Heart left ventricle (tissue), 16 donors: ENCODE measurements at regions not wholly inside any gene's neighbourhood (a gene's known extent, or its start where the extent isn't known, plus 50 kb on each side); places are given as distances from the start of the nearest gene placed in this dataset.

Experiments
- ATAC-seq, 4 donors: fragments of 200-7000 bp; cut with Tn5 transposase; one replicate each; pipeline ENCODE4 v1.9.1; 2020 to 2022; ENCODE audit warnings: moderate library complexity in 4 of 4, mild to moderate bottlenecking in 3 of 4, moderate number of reproducible peaks in 1 of 4
- DNase-seq, 5 donors: peaks; one replicate each; pipeline ENCODE4 v3.0.0-alpha.2; 2020
- H3K27ac ChIP-seq, 12 donors: fragments of 200-600 bp; sonication (generic) in 4 of 12; one replicate each; pipeline versions ENCODE4 v1.5.0 to v1.8.0; 2016 to 2022; ENCODE audit warnings: mild to moderate bottlenecking in 2 of 12
- H3K27me3 ChIP-seq, 9 donors: fragments of 200-600 bp; sonication (generic) in 2 of 9; one replicate each; pipeline versions ENCODE4 v1.5.1 to v1.8.0; 2016 to 2022; ENCODE audit warnings: mild to moderate bottlenecking in 3 of 9
- H3K36me3 ChIP-seq, 9 donors: fragments of 200-600 bp; sonication (generic) in 2 of 9; one replicate each; pipeline versions ENCODE4 v1.5.0 to v1.8.0; 2018 to 2022; ENCODE audit warnings: mild to moderate bottlenecking in 2 of 9
- H3K4me1 ChIP-seq, 12 donors: fragments of 200-600 bp; sonication (generic) in 4 of 12; one replicate each; pipeline versions ENCODE4 v1.5.0 to v1.8.0; 2016 to 2022; ENCODE audit warnings: mild to moderate bottlenecking in 3 of 12
- H3K4me3 ChIP-seq, 12 donors: fragments of 200-600 bp; sonication (generic) in 4 of 12; one replicate each; pipeline versions ENCODE4 v1.5.0 to v1.8.0; 2017 to 2022; ENCODE audit warnings: mild to moderate bottlenecking in 9 of 12, moderate library complexity in 4 of 12
- H3K9me3 ChIP-seq, 12 donors: fragments of 200-600 bp; sonication (generic) in 4 of 12; one replicate each; pipeline versions ENCODE4 v1.5.0 to v1.8.0; 2016 to 2022; ENCODE audit warnings: mild to moderate bottlenecking in 1 of 12
- POLR2A ChIP-seq, 2 donors: fragments of 450-650 bp; IDR thresholded peaks; one replicate each; pipeline ENCODE4 v1.6.1; 2017; ENCODE audit warnings: antibody characterized with exemption in 2 of 2, mild to moderate bottlenecking in 2 of 2, moderate library complexity in 2 of 2
- WGBS, 4 donors: extraction: QIAGEN DNeasy Blood & Tissue Kit in 2 of 4; methylation state at CpG; one replicate each; pipeline versions ENCODE4 v1.1.5 to v1.1.7; 2013 to 2018; 5-methylcytosine and 5-hydroxymethylcytosine counted together
- intact Hi-C, 10 donors: fragments of 100-400 bp; cut with DNase I; formaldehyde crosslinking; loops; one replicate each; pipeline versions ENCODE4 v1.11.1 to v1.14.2; 2022
- TF ChIP-seq, protein P1 (sequence below), 12 donors: fragments of 200-600 bp; sonication (generic) in 4 of 12; IDR thresholded peaks; one replicate each; pipeline versions ENCODE4 v1.5.0 to v1.8.0; 2018 to 2022; ENCODE audit warnings: antibody characterized with exemption in 12 of 12, mild to moderate bottlenecking in 5 of 12
- donor health status: ischemic (EF 13 %, LVEDD 7.1; RV severe dilation, severe dysfunction).
- donor health status: healthy with polysubstance abuse.
- donor health status: DM: no; HTN: yes; CAD: no.
- donor health status: DM: no; HTN: no; CAD: no.
- donor health status: ischemic (EF 25% LVEDD 6.9; RV normal size, moderate dysfunction).
- donor health status: ischemic (EF 25% LVEDD 5.7; RV mildly dilated, moderate dysfunction).
- donor health status: healthy.
- donor health status: DM: yes; HTN: yes; CAD: no.
- donor health status: ischemic (EF 35%, LVEDD 5.7; RV mildly dilated, moderate dysfunction).
- donor health status: nonischemic (EF 11% LVEDD 7.7; RV severe dilation, severe dysfunction).
- donor health status: DM: yes; HTN: yes; CAD: no.
- donor health status: PGD.
- donor health status: ischemic (EF 29% LVEDD 5.4; RV normal size, mild dysfunction).
- donor health status: nonischemic (EF 23%, LVEDD 6.1; RV moderate dilation, normal function).

- H3K4me1 ChIP-seq = no peaks in the 10 kb centered on the region
- no peak overlapping the region for H3K4me3 ChIP-seq
- no peak overlapping the region for H3K27ac ChIP-seq
- DNase-seq (no peak), ATAC-seq (no peak)
- TF ChIP-seq, protein P1, sequence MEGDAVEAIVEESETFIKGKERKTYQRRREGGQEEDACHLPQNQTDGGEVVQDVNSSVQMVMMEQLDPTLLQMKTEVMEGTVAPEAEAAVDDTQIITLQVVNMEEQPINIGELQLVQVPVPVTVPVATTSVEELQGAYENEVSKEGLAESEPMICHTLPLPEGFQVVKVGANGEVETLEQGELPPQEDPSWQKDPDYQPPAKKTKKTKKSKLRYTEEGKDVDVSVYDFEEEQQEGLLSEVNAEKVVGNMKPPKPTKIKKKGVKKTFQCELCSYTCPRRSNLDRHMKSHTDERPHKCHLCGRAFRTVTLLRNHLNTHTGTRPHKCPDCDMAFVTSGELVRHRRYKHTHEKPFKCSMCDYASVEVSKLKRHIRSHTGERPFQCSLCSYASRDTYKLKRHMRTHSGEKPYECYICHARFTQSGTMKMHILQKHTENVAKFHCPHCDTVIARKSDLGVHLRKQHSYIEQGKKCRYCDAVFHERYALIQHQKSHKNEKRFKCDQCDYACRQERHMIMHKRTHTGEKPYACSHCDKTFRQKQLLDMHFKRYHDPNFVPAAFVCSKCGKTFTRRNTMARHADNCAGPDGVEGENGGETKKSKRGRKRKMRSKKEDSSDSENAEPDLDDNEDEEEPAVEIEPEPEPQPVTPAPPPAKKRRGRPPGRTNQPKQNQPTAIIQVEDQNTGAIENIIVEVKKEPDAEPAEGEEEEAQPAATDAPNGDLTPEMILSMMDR (IDR thresholded peaks at IDR 0.05) = no peak
- no peak for TF ChIP-seq POLR2A (IDR thresholded peaks at IDR 0.05)
- peaks cover 0 to 8% (median 0%) of the 10 kb centered on the region in 12 donors for H3K9me3 ChIP-seq
- intact Hi-C loops = no loop called here
- no peaks in the 10 kb centered on the region for H3K36me3 ChIP-seq
- H3K27me3 ChIP-seq = no peaks in the 10 kb centered on the region
- 14 to 35% (median 32%) methylated on average over 2 of the region's 2 CpGs for WGBS, 4 donors
These were observed 530.8 kb upstream of the BCHE start for GRCh38 chr3:166367947-166368533.

GRCh38 chr3:166362698-166363097 lies 525.5 kb upstream of the BCHE start:
- Histone ChIP-seq H3K9me3 (peaks cover 0 to 4% (median 0%) of the 10 kb centered on the region in 12 donors), H3K27ac (no peak overlapping the region), H3K27me3 (no peaks in the 10 kb centered on the region), H3K36me3 (no peaks in the 10 kb centered on the region), H3K4me1 (no peaks in the 10 kb centered on the region), H3K4me3 (no peak overlapping the region)
- no peak for DNase-seq
- TF ChIP-seq, protein P1 (IDR thresholded peaks at IDR 0.05) = no peak
- no peak for TF ChIP-seq POLR2A (IDR thresholded peaks at IDR 0.05)
- intact Hi-C loops = no loop called here
- WGBS, 4 donors = 51 to 67% (median 55%) methylated on average over 2 of the region's 2 CpGs
- no peak for ATAC-seq

- TF ChIP-seq, protein P1 (IDR thresholded peaks at IDR 0.05) = no peak
- TF ChIP-seq POLR2A (IDR thresholded peaks at IDR 0.05) = no peak
- intact Hi-C loops = no loop called here
- ATAC-seq = no peak
- no peak overlapping the region for H3K4me3 ChIP-seq
- peaks cover 0 to 3% (median 0%) of the 10 kb centered on the region in 12 donors for H3K9me3 ChIP-seq
- H3K36me3 ChIP-seq = no peaks in the 10 kb centered on the region
- DNase-seq = no peak
- H3K27me3 ChIP-seq = no peaks in the 10 kb centered on the region
- no peaks in the 10 kb centered on the region for H3K4me1 ChIP-seq
- H3K27ac ChIP-seq = no peak overlapping the region
These were observed 523.5 kb upstream of the BCHE start for GRCh38 chr3:166360720-166361119.

GRCh38 chr3:166351461-166351860 lies 514.2 kb upstream of the BCHE start:
- intact Hi-C loops = no loop called here
- DNase-seq (no peak), ATAC-seq (no peak)
- Histone ChIP-seq H3K27me3 (no peaks in the 10 kb centered on the region), H3K4me1 (no peaks in the 10 kb centered on the region), H3K27ac (no peak overlapping the region), H3K9me3 (peaks cover 0 to 29% (median 9%) of the 10 kb centered on the region in 12 donors), H3K4me3 (no peak overlapping the region), H3K36me3 (no peaks in the 10 kb centered on the region)
- no peak for TF ChIP-seq POLR2A (IDR thresholded peaks at IDR 0.05)
- TF ChIP-seq, protein P1 (IDR thresholded peaks at IDR 0.05) = no peak
- 30 to 51% (median 44%) methylated on average over 1 of the region's 1 CpG for WGBS, 4 donors
